HuH-7 (cell line): ENCODE measurements at regions not wholly inside any gene's neighbourhood (a gene's known extent, or its start where the extent isn't known, plus 50 kb on each side); places are given as distances from the start of the nearest gene placed in this dataset.

ENCODE experiments used
- DNase-seq: peaks from one replicate; pipeline ENCODE4 v3.0.0; 2011; ENCODE audit warnings: low spot score

DNA sequence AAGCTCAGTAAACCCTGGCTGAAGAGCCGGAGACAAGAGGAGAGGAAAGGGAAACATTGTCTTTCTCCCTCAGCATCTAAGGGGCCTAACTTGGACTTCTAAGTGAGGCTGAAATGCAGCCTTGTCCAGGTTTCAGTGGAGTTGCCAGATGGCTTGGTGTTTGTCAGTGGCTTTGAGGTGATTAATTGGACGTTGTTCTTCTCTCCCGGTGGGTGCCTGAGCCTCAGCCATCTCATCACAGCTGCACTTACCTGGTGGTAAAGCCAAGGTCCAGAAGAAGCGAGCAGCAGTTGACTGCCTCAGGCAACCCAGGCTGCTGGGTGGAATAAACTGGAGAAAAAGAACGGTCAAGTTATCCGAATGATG is 202.2 kb upstream of the NLRP1 start:
- no peak for DNase-seq

DNA sequence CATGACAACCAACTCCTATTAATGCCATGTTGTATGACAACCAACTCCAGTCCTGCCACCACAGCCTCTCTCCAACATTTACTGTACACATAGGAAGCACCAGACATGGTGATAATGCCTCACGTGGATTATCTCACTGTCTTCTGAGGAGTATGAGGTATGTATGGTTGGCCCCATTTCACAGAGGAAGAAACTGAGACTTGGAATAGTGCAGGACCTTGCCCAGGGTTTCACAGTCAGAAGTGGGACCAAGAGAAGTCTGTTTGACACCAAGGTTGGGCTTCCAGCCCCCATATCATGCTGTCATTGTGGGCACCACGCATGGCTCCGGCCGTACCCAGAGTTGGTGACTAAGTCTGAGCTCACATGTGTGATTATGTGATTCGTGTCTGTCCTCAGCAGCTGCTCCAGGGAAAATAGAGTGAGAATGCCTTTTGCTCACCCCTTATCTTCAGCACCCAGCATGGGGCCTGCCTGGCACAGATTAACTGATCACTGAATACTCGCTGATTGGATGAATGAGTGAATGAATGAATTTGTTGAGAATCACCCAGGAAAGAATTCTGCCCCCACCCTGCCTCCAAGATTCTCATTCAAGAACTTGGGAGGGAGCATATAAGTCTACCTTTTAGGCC is 204.1 kb upstream of the NLRP1 start:
- no peak for DNase-seq

DNA sequence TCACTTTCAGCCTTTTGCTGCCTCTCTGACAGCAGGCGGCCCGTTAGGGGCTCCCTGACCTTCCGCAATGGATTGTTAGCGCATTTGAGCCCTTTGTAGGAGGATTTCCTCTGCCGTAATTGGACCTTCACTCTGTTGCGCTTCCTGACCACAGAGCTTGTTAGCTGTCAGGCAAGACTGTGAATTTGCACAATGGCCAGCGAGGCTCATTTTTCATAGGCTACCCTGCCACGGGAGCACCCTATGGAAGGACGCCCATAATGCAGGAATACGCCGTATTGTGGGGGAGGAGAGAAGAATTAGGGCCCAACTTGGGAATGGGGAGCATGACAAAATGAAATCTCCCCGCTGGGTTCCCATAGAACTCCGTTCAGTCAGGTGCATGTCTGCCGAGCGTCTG is 205.2 kb upstream of the NLRP1 start:
- DNase-seq = no peak

DNA sequence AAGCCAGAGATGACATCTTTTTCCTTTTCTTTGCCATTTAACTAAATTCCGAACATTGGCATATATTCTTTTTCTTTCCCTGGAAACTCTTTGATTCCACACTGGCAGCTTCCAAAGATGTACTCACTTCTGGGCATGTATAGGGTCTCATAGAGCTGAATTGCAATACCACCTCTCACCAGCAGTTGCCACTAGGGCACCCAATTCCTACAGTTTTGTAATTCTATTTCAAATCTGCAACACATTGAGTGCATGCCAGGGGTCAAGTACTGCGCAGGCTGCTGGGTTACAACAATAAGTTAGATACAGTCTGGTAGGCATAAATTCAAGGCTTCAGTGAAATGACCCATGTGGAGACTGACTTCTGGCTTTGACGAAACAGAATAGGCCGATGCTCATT is 208.8 kb upstream of the NLRP1 start:
- no peak for DNase-seq

DNA sequence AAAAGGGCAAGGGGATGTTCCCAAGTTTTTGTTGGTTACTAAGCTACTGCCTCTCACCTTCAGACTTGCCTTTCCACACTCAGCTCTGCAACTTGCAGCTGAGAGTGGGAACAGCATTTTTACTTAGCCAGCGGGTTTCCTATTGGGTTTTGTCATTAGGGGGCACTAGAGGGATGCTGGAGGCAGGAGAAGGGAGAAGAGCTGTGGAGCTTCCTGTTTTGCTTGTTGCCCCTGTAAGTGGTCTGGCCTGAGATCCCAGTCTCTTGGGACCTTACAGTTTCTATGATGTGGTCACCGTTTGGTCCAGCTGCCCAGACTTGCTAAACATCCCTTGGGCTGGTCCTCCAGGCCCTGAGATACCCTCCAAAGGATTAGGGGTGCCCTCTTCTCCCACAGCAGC is 209.6 kb upstream of the NLRP1 start:
- peak; percentile 8 for DNase-seq

DNA sequence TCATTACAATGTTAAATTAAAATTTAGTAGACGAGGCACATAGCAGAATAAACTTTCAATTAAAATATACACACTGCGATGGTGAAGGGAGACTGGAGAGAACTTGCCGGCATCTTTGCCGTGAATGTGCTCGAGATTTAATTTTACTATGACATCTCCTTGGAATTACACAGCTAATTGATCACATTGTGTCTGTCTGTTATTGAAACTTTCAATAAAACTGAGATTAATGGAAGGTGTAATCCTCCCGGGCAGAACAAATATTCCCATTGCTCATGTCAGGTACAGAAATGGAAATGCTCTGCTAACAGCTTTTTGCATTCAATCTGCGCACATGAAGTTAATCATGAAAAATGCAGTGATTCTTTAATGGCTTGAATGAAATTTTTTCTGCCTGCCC is 210.1 kb upstream of the NLRP1 start:
- no peak for DNase-seq

DNA sequence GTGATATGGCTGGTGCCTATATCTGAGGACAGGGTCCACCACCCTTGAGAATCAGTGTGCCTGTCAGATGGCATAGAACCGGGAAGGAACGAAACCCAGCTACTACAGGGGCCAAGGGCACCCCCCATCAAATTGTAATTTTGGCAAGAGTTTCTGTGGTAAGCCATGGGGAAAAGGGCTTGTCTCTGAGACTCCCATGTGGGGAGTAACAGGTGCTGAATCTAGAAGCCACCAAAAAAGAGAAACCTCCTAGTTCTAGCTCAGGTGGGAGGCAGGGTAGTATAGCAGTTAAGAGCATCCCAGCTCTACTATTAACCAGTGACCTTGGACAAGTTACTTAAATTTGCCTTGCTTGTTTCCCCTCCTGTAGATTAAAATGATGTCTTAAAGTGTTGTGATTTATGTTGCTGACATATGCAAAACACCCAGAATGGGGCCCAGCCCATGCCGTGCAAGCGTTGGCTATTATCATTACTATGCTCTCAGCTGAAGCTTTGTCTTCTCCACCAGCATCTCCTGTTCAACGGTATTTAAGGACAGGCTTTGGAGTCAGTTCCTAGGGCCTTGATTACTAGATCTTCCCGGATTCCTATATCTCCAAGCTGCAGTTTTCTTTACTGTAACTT is 210.7 kb upstream of the NLRP1 start:
- no peak for DNase-seq

DNA sequence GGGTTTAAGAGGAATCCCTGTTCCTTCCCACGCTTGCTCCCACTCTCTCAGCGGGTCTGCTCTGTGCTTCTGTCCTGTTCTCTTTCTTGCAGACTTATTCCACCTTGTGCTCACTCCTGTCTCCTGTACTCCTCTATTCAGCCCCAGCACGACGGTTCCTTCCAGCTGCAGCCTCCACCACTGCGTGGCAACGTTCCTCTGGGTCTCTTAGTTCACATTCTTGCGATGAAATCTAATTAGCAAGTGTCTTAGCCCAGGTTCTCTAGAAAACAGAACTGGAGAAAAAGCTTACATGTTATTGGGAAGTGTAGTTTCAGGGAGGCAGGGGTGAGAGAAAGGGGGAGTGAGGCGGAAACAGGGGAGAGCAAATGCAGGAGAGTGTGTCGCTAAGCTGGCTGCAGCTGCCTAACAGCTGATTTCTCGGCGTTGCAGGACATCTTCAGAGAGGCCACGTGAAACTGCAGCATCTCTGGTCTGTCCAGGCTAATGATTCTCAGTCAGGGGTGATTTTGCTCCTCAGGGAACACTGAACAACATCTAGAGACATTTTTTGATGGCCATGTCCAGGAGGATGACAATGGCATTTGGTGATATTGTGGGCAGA is 213.2 kb upstream of the NLRP1 start:
- DNase-seq = no peak

DNA sequence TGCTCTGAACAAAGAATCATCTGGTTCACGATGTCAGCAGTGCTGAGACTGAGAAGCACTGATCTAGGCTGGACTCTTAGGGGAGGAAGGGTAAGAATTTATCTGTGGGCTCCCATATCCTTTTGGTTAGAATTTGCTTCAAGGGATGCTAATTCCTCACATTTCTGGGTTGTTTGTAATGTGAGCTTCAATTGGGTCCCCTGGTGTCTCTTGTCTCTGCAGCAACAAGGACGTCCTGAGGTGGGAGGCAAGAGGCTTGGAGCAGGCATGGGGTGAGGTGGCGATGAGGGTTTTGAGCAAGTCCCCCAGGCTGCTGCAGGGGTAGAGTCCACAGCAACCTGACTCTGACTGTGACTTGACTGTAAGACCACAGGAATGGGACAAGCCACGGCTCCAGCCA is 213.8 kb upstream of the NLRP1 start:
- DNase-seq = no peak

DNA sequence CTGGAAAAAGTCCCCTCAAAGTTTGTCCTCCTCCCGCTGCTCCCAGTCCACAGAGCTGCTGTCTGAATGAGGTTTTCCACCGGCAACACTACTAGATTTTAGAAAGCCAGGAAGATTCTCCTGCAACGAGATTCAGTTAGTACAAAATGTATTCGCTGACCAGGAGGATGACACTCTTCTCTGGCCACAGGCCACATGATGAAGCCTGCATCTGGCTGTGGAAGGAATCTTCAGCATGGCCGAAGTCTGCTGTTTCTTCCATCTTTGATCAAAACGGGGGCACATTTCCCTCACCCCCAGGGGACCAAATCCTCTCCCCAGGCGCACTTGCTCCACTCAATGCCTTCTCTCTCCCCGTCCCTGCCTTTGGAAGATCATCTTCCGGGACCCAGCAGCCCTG is 215.8 kb upstream of the NLRP1 start:
- DNase-seq = no peak

DNA sequence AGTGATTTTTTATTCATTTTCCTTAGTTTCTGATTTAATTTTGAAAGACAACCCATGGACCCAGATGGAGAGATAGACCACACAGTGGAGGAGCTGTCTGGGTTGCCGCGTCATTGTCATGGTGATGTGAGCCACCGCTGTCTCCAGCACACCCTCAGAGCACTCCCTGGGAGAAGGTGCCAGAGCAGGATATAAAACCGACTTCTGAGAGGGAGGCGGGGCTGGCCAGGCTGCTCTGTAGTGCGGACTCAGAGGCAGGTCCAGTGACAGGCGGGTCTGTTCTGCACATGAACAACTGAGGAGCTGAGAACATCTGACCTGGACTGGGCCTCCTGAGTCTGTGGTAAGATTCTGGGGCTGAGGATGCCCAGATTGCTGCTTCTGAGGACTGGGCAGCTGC is 216.3 kb upstream of the NLRP1 start:
- no peak for DNase-seq

DNA sequence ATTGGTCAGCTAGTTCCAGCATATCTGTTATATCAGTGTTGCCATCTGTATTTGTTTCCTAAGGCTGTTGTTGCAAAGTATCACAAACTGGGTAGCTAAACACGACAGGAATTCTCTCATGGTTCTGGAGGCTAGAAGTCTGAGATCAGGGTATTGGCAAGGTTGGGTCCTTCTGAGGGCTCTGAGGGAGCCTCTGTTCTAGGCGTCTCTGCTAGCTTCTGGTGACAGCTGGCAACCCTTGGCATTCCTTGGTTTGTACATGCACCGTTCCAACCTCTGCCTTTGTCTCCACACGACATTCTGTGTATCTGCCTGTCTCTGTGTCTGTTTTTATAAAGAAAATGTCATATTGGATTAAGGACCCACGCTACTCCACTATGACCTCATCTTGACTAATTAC is 219.9 kb upstream of the NLRP1 start:
- no peak for DNase-seq

DNA sequence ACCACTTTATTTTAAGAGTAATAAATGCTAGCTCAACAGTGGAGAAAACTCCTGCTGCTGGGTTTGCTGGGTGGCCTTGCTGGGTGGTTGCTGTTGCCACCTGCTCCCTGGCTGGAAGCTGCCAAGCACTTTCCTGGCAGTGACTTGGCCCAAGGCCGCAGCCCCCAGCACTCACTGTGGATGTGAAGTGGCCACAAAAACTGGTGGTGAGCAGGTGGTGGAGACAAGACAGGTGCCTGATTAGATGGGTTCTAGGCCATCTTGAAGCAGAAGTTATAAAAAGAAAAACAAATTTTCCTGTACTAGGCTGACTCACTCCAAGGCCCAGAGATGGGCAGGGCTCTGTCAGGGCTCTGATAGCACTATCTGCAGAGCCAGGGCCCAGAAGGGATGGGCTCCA is 224.7 kb upstream of the NLRP1 start:
- no peak for DNase-seq

DNA sequence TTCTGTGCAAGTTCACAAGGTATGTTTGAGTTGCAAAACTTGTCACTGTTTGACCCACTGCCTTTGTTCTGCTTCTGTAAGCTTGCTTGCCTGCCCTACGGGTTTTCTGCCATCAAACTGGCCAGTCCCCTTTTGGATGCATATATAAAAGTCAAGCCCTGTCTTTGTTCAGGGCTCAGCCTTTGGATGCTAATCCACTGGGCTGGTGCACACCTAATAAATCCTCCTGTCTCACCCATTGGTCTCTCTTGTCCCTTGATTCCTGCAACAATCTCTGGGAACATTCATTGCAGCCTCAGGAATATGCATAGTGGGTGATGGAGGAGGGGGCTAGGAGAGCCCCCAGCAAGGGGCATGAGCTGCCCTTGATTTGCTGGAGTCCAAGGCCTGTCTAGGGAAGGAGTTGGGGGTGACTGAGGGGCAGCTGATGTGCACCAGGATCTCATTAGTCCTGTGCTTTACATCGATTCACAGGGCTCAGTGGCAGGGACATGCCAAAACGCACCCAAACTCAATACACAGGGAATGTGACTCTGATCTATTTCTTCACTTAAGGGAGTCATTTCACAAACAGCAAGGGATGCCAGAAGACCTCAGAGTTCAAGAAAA is 225.4 kb upstream of the NLRP1 start:
- no peak for DNase-seq

DNA sequence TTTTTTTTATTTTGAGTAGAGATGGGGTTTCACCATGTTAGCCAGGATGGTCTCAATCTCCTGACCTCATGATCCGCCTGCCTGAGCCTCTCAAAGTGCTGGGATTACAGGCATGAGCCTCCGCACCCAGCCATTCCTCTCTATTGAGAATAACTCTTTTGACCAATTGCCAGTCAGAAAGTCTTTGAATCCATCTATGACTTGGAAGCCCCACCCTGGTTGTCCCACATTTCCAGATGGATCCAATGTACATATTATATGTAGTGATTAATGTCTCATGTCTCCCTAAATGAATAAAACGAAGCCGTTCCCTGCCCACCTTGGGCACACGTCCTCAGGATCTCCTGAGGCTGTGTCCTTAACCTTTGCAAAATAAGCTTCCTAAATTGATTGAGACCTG is 228.3 kb upstream of the NLRP1 start:
- DNase-seq = no peak

DNA sequence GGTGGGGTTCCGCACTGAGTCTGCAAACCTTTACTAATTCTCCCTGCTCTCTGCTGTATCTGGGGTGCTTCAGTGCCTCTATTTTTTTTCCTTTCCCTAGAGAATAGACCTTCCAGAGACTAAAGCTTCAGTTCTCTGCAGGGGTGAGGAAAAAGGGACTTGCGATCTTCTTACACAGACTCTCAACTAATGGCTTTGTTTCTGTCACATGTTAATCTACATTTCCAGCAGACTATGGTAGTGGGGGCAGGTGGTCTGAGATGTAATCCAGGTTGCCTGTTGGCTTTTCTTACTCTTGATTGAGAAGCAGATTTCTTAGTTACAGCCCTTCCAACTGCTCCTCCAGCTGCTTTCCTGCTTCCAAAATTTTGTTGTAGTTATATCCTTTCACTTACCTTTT is 229.0 kb upstream of the NLRP1 start:
- no peak for DNase-seq

DNA sequence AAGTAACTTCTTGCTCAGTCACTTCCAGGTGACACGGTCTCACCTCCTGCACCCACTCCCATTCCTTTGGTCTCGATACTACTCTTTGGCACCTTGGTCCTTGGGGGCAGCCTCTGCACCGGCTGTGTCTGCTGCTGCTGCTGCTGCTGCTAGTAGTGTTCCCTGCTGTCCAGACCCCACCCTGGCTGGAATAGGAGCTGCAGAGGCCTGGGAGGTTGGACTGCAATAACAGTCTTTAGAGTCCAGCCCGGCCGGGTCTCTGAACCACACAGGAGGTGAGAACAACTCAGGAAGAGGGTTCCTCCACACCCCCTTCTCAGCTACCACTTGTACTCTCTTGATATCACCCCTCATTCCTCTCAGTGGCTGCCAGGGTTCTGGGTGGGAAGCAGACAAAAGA is 231.1 kb upstream of the NLRP1 start:
- no peak for DNase-seq

DNA sequence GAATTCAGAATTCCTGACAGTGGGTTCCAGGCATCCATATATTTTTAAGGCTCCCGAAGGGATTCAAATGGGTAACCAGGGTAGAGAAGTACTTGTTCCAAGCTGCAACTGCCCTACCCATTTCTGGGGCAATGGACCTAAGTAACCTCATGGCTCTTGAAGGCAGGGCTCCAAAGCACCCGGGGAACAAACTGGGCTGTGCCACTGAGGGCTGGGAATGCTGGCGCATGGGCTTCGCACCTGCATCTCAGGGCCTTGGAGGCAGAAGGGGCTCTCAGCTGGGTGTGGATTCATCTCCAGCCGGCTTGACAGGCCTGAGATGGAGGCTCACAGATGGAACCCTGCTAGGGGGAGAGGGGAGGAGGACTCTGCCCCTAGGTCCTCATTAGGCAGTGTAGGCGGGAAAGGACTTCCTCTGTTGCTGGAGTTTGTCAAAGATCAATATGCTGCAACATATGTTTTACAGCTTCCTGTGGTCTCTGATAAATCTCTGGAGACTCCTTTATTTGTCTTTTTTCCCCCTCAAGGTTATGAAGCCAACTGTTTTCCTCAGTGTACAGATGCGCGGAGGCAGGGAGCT is 232.3 kb upstream of the NLRP1 start:
- no peak for DNase-seq

DNA sequence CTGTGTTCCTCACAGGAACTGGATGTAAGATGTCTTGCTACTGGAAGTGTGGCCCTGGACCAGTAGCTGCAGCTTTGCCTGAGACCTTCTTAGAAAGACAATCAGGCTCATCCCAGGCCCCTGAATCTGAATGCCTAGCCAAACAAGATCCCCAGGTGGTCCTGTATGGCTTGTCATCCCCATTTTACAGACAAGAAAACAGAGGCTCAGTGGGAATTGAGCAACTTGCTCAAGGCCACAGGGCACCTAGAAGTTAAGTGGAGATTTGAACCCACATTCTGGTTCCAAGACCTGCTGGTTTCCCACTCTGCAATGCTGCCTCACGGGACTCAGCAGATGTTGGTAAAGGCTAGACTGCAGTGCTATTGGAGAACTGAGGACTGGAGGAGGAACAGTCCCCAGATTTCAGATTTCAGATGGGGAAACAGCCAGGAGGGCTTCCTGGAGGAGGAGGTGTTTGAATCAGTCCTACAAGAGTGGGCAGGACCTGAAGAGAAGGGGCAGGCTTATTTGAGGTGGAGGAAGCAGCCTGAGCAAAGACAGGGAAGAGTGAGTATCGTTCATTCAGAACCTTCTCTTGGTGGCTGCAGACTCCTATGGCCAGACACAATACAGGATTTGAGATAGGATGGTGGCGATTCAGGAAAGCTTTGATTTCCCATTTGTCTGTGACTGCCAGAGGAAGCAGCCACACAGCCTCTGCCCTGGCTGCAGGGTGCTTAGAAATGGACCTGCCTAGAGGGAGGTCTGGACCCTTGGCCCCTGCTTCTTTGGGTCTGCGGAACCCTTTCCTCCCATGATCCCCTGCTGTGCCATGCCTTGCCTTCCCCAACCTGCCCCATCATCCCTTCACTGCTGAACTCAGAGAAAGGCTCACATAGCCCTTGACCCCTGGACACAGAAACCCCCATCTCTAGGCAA is 233.4 kb upstream of the NLRP1 start:
- DNase-seq = no peak

DNA sequence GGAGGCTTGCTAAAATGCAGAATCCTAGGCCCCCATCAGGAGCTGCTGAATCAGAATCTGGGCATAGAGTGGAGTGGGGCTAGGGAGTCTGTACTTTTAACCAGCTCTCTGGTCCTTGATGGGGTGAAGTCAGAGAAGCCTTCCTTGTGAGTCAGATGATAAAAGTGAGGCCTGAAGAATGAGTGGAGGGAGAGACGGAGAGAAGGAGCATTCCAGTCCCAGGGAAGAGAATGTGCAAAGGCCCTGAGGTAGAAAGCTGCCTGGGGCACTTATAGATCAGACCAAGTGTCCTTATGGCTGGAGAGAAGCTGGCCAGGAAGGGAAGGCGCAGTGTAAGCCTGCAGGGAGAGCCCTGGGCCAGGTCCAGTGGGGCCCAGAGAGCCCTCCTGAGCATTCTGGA is 235.1 kb upstream of the NLRP1 start:
- DNase-seq = no peak

DNA sequence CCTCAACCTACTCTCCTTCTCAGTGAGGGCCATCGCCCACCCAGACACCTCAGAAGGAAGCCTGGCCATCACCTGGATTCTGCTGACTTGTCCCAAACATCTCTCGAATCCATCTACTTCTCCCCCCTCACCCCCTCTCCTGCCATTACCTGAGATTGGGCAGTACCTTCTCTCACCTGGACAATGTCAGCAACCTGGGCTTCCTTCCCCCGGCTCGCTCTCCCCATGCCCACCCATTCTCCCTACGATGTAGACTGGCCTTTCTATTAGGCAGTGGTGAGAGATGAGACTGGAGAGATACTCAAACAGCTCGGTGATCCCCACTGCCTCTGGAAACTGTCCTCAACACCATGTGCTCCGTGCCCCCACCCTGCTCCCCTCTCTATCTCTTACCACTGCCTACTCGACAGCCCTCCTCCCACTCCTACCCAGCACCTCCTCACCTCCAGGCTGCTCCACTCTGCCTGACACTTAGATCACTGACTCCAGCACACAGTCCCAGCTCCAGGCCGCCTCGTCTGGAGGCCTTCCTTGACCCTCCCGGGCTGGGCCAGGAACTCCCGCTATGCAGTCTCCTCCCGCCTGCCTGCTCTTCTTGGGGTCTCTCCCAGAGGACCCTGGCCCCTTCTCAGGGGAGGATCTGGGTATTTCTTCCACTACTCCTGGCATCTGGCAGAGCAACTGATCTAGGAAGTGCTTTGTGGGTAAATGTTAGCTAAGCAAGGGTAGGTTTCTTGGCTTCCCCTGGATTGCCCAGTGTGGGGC is 235.8 kb upstream of the NLRP1 start:
- no peak for DNase-seq
